ENCODE measurements at regions not wholly inside any gene's neighbourhood (a gene's known extent, or its start where the extent isn't known, plus 50 kb on each side); places are given as distances from the start of the nearest gene placed in this dataset.

DNA sequence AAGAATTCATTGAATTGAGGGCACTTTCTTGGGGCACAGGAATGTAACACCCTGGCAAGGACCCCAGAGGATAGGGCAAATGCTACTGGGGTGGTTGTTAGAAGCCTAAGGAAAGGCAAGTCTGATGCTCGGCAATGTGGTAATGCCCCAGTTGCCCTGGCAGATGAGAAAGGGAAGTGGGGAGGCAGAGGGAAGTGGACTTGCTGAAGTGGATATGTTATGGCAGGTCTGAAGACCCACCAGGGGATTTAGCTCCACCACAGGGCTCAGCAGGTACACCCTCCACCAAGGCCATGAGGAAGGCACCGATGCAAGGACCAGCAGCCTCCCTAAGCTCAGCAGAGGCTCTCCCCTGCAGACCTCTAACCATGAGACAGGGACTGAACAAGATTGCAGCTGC is 184.8 kb downstream of the IRX5 start:
- intact Hi-C loops (cut with micrococcal nuclease) (no loop called here), dilution Hi-C loops (cut with MboI; ENCODE audit: extremely low pct_ligation_motif_present, low sequenced_read_pairs) (no loop called here)
- FAIRE-seq (no peak), DNase-seq (ENCODE audit: low read depth, low spot score) (no peak)
- no peaks in the 10 kb centered on the region for H3K79me2 ChIP-seq (ENCODE audit: control insufficient read depth, insufficient read depth, low read length)
- no peak overlapping the region for H3K4me3 ChIP-seq (replicated peaks in 1 of 3; ENCODE audit: insufficient read depth in 1 of 3, low read depth in 1 of 3, low read length in 3 of 3)
- CTCF ChIA-PET, result no interaction called here
- no peak for TF ChIP-seq EZH2 (IDR thresholded peaks at IDR 0.05; ENCODE audit: borderline replicate concordance, low read depth, low read length, severe bottlenecking)
- TF ChIP-seq, protein P1, sequence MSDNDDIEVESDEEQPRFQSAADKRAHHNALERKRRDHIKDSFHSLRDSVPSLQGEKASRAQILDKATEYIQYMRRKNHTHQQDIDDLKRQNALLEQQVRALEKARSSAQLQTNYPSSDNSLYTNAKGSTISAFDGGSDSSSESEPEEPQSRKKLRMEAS (IDR thresholded peaks at IDR 0.05; ENCODE audit: insufficient read depth, insufficient read length), result no peak
- no peak for TF ChIP-seq POLR2AphosphoS5 (IDR thresholded peaks at IDR 0.05; ENCODE audit: insufficient read depth, low read depth, low read length)
- TF ChIP-seq, protein P2, sequence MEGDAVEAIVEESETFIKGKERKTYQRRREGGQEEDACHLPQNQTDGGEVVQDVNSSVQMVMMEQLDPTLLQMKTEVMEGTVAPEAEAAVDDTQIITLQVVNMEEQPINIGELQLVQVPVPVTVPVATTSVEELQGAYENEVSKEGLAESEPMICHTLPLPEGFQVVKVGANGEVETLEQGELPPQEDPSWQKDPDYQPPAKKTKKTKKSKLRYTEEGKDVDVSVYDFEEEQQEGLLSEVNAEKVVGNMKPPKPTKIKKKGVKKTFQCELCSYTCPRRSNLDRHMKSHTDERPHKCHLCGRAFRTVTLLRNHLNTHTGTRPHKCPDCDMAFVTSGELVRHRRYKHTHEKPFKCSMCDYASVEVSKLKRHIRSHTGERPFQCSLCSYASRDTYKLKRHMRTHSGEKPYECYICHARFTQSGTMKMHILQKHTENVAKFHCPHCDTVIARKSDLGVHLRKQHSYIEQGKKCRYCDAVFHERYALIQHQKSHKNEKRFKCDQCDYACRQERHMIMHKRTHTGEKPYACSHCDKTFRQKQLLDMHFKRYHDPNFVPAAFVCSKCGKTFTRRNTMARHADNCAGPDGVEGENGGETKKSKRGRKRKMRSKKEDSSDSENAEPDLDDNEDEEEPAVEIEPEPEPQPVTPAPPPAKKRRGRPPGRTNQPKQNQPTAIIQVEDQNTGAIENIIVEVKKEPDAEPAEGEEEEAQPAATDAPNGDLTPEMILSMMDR (IDR thresholded peaks at IDR 0.05; ENCODE audit: extremely low read depth in 1 of 2, insufficient read depth in 1 of 2, low read depth in 1 of 2, low read length in 2 of 2), result no peak
- TF ChIP-seq MYC (IDR thresholded peaks at IDR 0.05; ENCODE audit: low read depth, low read length), result no peak
- no peak for TF ChIP-seq JUN (IDR thresholded peaks at IDR 0.05; ENCODE audit: borderline replicate concordance, insufficient read depth, insufficient read length, low read depth)
- no peak for TF ChIP-seq GATA2 (IDR thresholded peaks at IDR 0.05; ENCODE audit: insufficient read depth, insufficient read length, low read depth, low read length)
- TF ChIP-seq POLR2A (IDR thresholded peaks at IDR 0.05; ENCODE audit: low read depth, low read length), result no peak
- no peak for TF ChIP-seq FOS (IDR thresholded peaks at IDR 0.05; ENCODE audit: borderline replicate concordance, insufficient read depth, low read length)
- peaks cover 3% of the 10 kb centered on the region for H3K9me3 ChIP-seq (replicated peaks; ENCODE audit: control insufficient read depth, insufficient read depth, low read length)
- BruUV-seq (replicated peaks), result no TSS peak
- H3K27ac ChIP-seq (ENCODE audit: insufficient read depth, low read depth, low read length), result no peak overlapping the region
- no peaks in the 10 kb centered on the region for H3K4me1 ChIP-seq (ENCODE audit: control insufficient read depth, extremely low read depth, insufficient read depth, low read length)
- H3K36me3 ChIP-seq (ENCODE audit: control insufficient read depth in 2 of 2, extremely low read depth in 1 of 2, insufficient read depth in 2 of 2, low read length in 2 of 2), result no peaks in the 10 kb centered on the region
- H3K9me1 ChIP-seq (replicated peaks; ENCODE audit: control insufficient read depth, extremely low read depth, insufficient read depth, low read length), result no peaks in the 10 kb centered on the region
- H3K4me2 ChIP-seq (ENCODE audit: insufficient read depth, low read length), result no peak overlapping the region
- no peaks in the 10 kb centered on the region for H3K27me3 ChIP-seq (ENCODE audit: control insufficient read depth in 2 of 2, insufficient read depth in 2 of 2, low read length in 2 of 2)
- H4K20me1 ChIP-seq (replicated peaks; ENCODE audit: control insufficient read depth, extremely low read depth, insufficient read depth, low read length), result no peaks in the 10 kb centered on the region
- H2AFZ ChIP-seq (ENCODE audit: low read depth, low read length), result no peak overlapping the region
- POLR2A ChIA-PET, result no interaction called here
- no peak overlapping the region for H3K9ac ChIP-seq (replicated peaks; ENCODE audit: extremely low read depth, insufficient read depth, low read length)

All from endothelial cell of umbilical vein (primary cell).